ENCODE measurements at regions not wholly inside any gene's neighbourhood (a gene's known extent, or its start where the extent isn't known, plus 50 kb on each side); places are given as distances from the start of the nearest gene placed in this dataset.

GRCh38 chr11:115716080-115716479 lies 211.9 kb upstream of the CADM1 start:
- TF ChIP-seq POLR2AphosphoS5 (IDR thresholded peaks at IDR 0.05) (no peak), CTCF (IDR thresholded peaks at IDR 0.05; ENCODE audit: poor library complexity, severe bottlenecking) (no peak), SMC3 (conservative IDR thresholded peaks at IDR 0.05; ENCODE audit: poor library complexity) (no peak), MXI1 (conservative IDR thresholded peaks at IDR 0.05; ENCODE audit: poor library complexity, severe bottlenecking) (no peak), TAF1 (IDR thresholded peaks at IDR 0.05; ENCODE audit: low read depth) (no peak), EZH2 (IDR thresholded peaks at IDR 0.05; ENCODE audit: borderline replicate concordance, insufficient read depth, low read length, poor library complexity, severe bottlenecking) (no peak), RAD21 (conservative IDR thresholded peaks at IDR 0.05) (no peak), EP300 (conservative IDR thresholded peaks at IDR 0.05; ENCODE audit: poor library complexity, severe bottlenecking) (no peak)

All from neural cell (in vitro differentiated cells).